ENCODE measurements at regions not wholly inside any gene's neighbourhood (a gene's known extent, or its start where the extent isn't known, plus 50 kb on each side); places are given as distances from the start of the nearest gene placed in this dataset.

- no peak for DNase-seq (ENCODE audit: extremely low spot score)
- Histone ChIP-seq H3K4me1 (ENCODE audit: insufficient read depth) (peaks cover 4% of the 10 kb centered on the region), H3K36me3 (ENCODE audit: insufficient read depth) (no peaks in the 10 kb centered on the region), H3K27ac (ENCODE audit: low read depth) (no peak overlapping the region), H3K4me3 (ENCODE audit: low read depth, low read length) (no peak overlapping the region)
- WGBS = 93% methylated on average over 3 of the region's 3 CpGs
These were observed 258.4 kb upstream of the MARCKS start for GRCh38 chr6:113598786-113599185.

DNA sequence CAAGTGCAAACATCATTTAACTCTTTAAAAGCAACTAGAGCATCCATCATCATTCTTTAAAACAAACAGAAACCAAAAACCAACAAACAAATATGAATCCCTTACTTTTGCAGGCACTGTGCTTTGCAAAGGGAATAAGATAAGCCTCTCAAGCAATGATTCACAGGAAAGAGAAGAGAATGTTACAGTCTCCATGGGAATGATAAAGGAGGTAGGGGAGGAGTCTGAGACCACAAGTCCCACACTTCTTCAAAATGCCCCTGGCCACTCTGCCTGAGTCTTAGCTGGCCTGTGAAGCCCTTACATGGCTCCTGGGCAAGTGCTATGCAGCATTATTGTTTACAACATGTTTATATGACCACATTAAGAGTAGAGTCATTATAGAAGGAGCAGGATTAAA, 257.7 kb upstream of the MARCKS start:
- peaks cover 4% of the 10 kb centered on the region for H3K4me1 ChIP-seq (ENCODE audit: insufficient read depth)
- H3K4me3 ChIP-seq (ENCODE audit: low read depth, low read length) = no peak overlapping the region
- no peak overlapping the region for H3K27ac ChIP-seq (ENCODE audit: low read depth)
- DNase-seq (ENCODE audit: extremely low spot score) = no peak
- no peaks in the 10 kb centered on the region for H3K36me3 ChIP-seq (ENCODE audit: insufficient read depth)

GRCh38 chr6:113600551-113601339, 256.4 kb upstream of the MARCKS start:
- Histone ChIP-seq H3K27ac (ENCODE audit: low read depth) (no peak overlapping the region), H3K4me1 (ENCODE audit: insufficient read depth) (peaks cover 4% of the 10 kb centered on the region), H3K36me3 (ENCODE audit: insufficient read depth) (no peaks in the 10 kb centered on the region), H3K4me3 (ENCODE audit: low read depth, low read length) (no peak overlapping the region)
- whole genome bisulfite sequencing = 90% methylated on average over 2 of the region's 2 CpGs
- no peak for DNase-seq (ENCODE audit: extremely low spot score)

DNA sequence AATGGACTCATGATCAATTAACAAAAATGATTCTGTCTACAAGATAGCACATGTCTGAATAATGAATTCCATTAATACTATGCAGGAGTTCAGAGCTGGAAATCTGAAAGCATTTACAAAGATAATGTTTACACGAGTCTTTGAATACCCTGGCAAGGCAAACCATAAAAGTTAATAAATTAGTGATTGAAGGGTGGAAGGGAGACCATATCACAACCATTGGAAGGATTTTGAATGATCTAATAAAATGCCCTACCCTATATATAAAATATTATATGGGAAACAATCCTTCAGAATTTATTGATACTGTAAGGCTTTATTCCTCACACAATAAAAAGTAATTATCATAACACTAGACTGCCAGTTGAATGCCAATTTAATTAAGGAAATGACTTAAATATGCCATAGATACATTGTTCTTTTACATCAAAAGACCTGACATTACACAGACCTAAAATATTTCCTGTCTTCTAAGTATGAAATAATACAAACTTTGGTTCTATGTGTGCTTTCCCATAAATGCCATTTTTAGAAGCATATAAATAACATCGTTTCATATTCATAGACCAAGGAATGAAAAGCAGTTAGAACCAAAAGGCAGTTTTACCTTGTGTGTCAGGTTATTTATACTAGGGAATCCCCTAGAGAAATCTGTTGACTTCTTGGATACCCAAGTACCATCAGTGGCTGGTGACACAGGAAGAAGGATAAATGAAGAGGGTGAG, 249.2 kb upstream of the MARCKS start:
- WGBS = 44% methylated on average over 2 of the region's 2 CpGs
- H3K36me3 ChIP-seq (ENCODE audit: insufficient read depth) = no peaks in the 10 kb centered on the region
- no peak for DNase-seq (ENCODE audit: extremely low spot score)

DNA sequence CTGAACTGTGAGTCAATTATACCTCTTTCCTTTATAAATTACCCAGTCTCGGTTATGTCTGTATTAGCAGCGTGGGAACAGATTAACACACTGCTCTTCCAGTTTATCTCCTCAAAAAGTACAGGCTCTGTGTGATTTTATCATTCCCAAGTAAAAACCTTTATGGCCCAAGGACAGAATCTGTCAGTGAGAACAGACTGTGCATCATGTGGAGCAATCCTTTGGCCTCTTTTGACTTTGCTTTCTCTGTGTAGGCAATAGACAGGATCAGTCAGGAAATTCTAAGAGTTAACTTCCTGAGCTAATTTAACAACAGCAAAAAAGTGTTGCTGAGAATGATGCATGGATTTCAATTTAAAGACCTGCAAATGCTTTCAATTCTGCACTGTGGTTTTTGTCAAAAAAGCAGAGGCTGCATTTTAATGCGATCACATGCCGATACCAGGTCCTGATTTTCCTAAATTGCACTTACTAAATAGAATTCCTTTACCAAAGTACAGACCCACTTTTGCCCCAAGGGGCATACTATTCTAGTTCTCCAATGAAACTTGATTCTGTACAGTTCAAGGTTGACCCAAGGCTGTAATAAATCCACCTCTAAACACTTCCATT, 246.7 kb upstream of the MARCKS start:
- no peak for DNase-seq (ENCODE audit: extremely low spot score)
- H3K4me3 ChIP-seq (ENCODE audit: low read depth, low read length) = no peak overlapping the region
- no peak overlapping the region for H3K27ac ChIP-seq (ENCODE audit: low read depth)
- no peaks in the 10 kb centered on the region for H3K36me3 ChIP-seq (ENCODE audit: insufficient read depth)
- H3K4me1 ChIP-seq (ENCODE audit: insufficient read depth) = no peaks in the 10 kb centered on the region
- WGBS = 85% methylated on average over 4 of the region's 4 CpGs

More for the DNA sequence above, 249.2 kb upstream of the MARCKS start:
- no peak overlapping the region for H3K27ac ChIP-seq (ENCODE audit: low read depth)
- no peak overlapping the region for H3K4me3 ChIP-seq (ENCODE audit: low read depth, low read length)
- no peaks in the 10 kb centered on the region for H3K4me1 ChIP-seq (ENCODE audit: insufficient read depth)

- no peak for DNase-seq (ENCODE audit: extremely low spot score)
- H3K27ac ChIP-seq (ENCODE audit: low read depth) = no peak overlapping the region
- no peak overlapping the region for H3K4me3 ChIP-seq (ENCODE audit: low read depth, low read length)
- H3K36me3 ChIP-seq (ENCODE audit: insufficient read depth) = no peaks in the 10 kb centered on the region
- no peaks in the 10 kb centered on the region for H3K4me1 ChIP-seq (ENCODE audit: insufficient read depth)
- 90% methylated on average over 5 of the region's 5 CpGs for WGBS
These were observed 240.4 kb upstream of the MARCKS start for GRCh38 chr6:113616701-113617274.

DNA sequence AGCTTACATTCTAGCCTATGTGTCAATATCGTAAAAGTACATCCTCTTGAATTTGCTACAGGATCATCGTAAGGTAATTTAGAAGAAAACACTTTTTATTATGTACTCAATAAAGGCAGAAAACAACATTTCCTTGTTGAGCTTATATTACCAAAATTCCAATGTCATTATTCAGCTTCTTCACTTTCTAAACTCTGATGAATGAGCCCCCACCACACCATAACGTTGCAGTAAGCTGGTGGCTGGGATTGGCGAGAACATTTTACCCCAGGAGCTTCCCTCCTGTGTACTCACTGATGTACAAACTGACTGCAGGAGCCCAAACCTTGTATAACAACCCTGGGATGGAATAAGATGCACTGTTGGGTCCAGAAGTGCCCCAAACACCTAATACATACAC, 238.1 kb upstream of the MARCKS start:
- no peak for DNase-seq (ENCODE audit: extremely low spot score)
- Histone ChIP-seq H3K36me3 (ENCODE audit: insufficient read depth) (no peaks in the 10 kb centered on the region), H3K27ac (ENCODE audit: low read depth) (no peak overlapping the region), H3K4me3 (ENCODE audit: low read depth, low read length) (no peak overlapping the region), H3K4me1 (ENCODE audit: insufficient read depth) (no peaks in the 10 kb centered on the region)
- 80% methylated on average over 4 of the region's 4 CpGs for WGBS

DNA sequence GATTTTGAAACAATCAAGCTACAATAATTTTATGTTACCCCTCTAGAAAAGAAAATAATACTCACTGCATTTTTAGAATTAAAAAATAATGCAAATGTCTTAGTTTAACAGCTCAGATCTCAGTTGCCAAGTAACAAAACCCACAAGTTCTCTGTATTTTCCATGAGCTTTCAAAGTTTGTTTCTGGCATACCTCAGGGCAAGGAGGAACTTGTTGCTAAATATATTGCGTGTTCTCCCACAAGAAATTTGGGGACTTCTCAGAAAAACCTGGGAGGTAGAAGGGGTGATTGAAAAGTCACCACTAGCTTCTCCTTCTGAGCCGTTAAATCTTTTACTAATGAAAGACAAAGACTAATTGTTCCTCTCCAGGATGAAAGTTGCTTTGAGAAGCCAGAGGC, 236.8 kb upstream of the MARCKS start:
- no peak overlapping the region for H3K27ac ChIP-seq (ENCODE audit: low read depth)
- 61% methylated on average over 2 of the region's 2 CpGs for WGBS
- no peak overlapping the region for H3K4me3 ChIP-seq (ENCODE audit: low read depth, low read length)
- no peaks in the 10 kb centered on the region for H3K4me1 ChIP-seq (ENCODE audit: insufficient read depth)
- no peaks in the 10 kb centered on the region for H3K36me3 ChIP-seq (ENCODE audit: insufficient read depth)
- DNase-seq (ENCODE audit: extremely low spot score) = no peak

DNA sequence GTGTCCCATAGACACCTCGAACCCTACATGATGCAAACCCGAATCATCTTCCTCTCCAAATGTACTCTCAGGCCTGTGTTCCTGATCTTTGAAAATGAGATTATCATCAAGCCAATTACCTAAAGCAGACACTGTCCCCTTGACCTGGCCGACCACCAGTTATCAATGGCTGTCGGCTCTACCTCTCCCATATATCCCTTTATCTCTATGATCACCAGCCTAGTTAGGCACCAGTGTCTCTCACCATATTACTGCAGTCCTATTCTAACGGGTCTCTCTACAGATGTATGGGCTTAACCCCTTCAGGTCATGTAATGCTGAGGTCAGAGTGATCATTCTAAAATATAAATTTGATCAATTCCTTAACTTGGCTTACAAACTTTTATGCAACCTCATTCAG, 234.9 kb upstream of the MARCKS start:
- WGBS = 82% methylated on average over 5 of the region's 5 CpGs
- Histone ChIP-seq H3K27ac (ENCODE audit: low read depth) (no peak overlapping the region), H3K4me1 (ENCODE audit: insufficient read depth) (no peaks in the 10 kb centered on the region), H3K36me3 (ENCODE audit: insufficient read depth) (no peaks in the 10 kb centered on the region), H3K4me3 (ENCODE audit: low read depth, low read length) (no peak overlapping the region)
- DNase-seq (ENCODE audit: extremely low spot score) = no peak

DNA sequence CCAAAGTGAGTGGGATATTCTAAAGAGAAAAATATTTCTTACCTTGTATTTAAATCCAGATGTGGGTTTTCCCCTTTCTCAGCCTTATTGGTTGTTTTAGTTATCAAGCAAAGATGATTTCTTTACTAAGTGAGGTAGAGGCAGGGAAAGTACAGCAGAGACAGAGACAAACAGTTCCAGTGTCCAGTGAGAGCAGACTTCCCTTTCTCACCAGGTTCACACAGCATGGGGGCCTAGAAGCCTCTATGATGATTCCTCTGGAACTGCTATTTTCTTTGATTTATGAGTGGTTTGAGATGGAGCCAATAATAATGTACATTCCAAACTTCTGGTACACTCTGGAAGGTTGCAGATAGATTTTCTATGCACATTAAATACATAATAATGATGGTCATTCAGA, 234.0 kb upstream of the MARCKS start:
- H3K4me3 ChIP-seq (ENCODE audit: low read depth, low read length) = no peak overlapping the region
- DNase-seq (ENCODE audit: extremely low spot score) = no peak
- no peaks in the 10 kb centered on the region for H3K36me3 ChIP-seq (ENCODE audit: insufficient read depth)
- H3K27ac ChIP-seq (ENCODE audit: low read depth) = no peak overlapping the region
- H3K4me1 ChIP-seq (ENCODE audit: insufficient read depth) = no peaks in the 10 kb centered on the region

GRCh38 chr6:113625850-113626249, 231.3 kb upstream of the MARCKS start:
- no peak for DNase-seq (ENCODE audit: extremely low spot score)
- Histone ChIP-seq H3K4me1 (ENCODE audit: insufficient read depth) (no peaks in the 10 kb centered on the region), H3K4me3 (ENCODE audit: low read depth, low read length) (no peak overlapping the region), H3K27ac (ENCODE audit: low read depth) (no peak overlapping the region), H3K36me3 (ENCODE audit: insufficient read depth) (no peaks in the 10 kb centered on the region)
- 95% methylated on average over 3 of the region's 3 CpGs for WGBS

- H3K4me3 ChIP-seq (ENCODE audit: low read depth, low read length) = no peak overlapping the region
- 92% methylated on average over 1 of the region's 1 CpG for WGBS
- H3K27ac ChIP-seq (ENCODE audit: low read depth) = no peak overlapping the region
- no peak for DNase-seq (ENCODE audit: extremely low spot score)
- no peaks in the 10 kb centered on the region for H3K36me3 ChIP-seq (ENCODE audit: insufficient read depth)
- H3K4me1 ChIP-seq (ENCODE audit: insufficient read depth) = no peaks in the 10 kb centered on the region
These were observed 230.7 kb upstream of the MARCKS start for GRCh38 chr6:113626475-113626874.

- no peak overlapping the region for H3K4me3 ChIP-seq (ENCODE audit: low read depth, low read length)
- H3K36me3 ChIP-seq (ENCODE audit: insufficient read depth) = no peaks in the 10 kb centered on the region
- H3K4me1 ChIP-seq (ENCODE audit: insufficient read depth) = no peaks in the 10 kb centered on the region
- H3K27ac ChIP-seq (ENCODE audit: low read depth) = no peak overlapping the region
- 94% methylated on average over 2 of the region's 2 CpGs for WGBS
- no peak for DNase-seq (ENCODE audit: extremely low spot score)
These were observed 229.7 kb upstream of the MARCKS start for GRCh38 chr6:113627480-113627879.

- H3K27ac ChIP-seq (ENCODE audit: low read depth) = no peak overlapping the region
- H3K4me1 ChIP-seq (ENCODE audit: insufficient read depth) = no peaks in the 10 kb centered on the region
- DNase-seq (ENCODE audit: extremely low spot score) = no peak
These were observed 227.9 kb upstream of the MARCKS start for GRCh38 chr6:113629256-113629655.

More at GRCh38 chr6:113629256-113629655, 227.9 kb upstream of the MARCKS start:
- Histone ChIP-seq H3K4me3 (ENCODE audit: low read depth, low read length) (no peak overlapping the region), H3K36me3 (ENCODE audit: insufficient read depth) (no peaks in the 10 kb centered on the region)
